ENCODE measurements at regions not wholly inside any gene's neighbourhood (a gene's known extent, or its start where the extent isn't known, plus 50 kb on each side); places are given as distances from the start of the nearest gene placed in this dataset.

- no peak overlapping the region for H3K27ac ChIP-seq
- DNase-seq (ENCODE audit: low read depth in 1 of 2, low spot score in 1 of 2), result no peak
- no peaks in the 10 kb centered on the region for H3K36me3 ChIP-seq
- TF ChIP-seq CTCF (IDR thresholded peaks at IDR 0.05; ENCODE audit: low read depth, low read length), result no peak
- no peaks in the 10 kb centered on the region for H3K27me3 ChIP-seq
- no peak overlapping the region for H3K4me3 ChIP-seq
- H3K9me3 ChIP-seq (ENCODE audit: low read depth), result no peaks in the 10 kb centered on the region
- H3K4me1 ChIP-seq (ENCODE audit: low read depth), result peaks cover 6% of the 10 kb centered on the region
Observed at GRCh38 chr12:114975640-114976310, 291.8 kb upstream of the TBX3 start.

GRCh38 chr12:114974826-114975639 lies 291.1 kb upstream of the TBX3 start:
- no peak overlapping the region for H3K4me3 ChIP-seq
- no peak for TF ChIP-seq CTCF (IDR thresholded peaks at IDR 0.05; ENCODE audit: low read depth, low read length)
- no peaks in the 10 kb centered on the region for H3K9me3 ChIP-seq (ENCODE audit: low read depth)
- H3K27me3 ChIP-seq, result no peaks in the 10 kb centered on the region
- DNase-seq (ENCODE audit: low read depth in 1 of 2, low spot score in 1 of 2), result no peak
- H3K36me3 ChIP-seq, result no peaks in the 10 kb centered on the region
- no peak overlapping the region for H3K27ac ChIP-seq
- H3K4me1 ChIP-seq (ENCODE audit: low read depth), result peaks cover 6% of the 10 kb centered on the region

- Histone ChIP-seq H3K9me3 (ENCODE audit: low read depth) (no peaks in the 10 kb centered on the region), H3K27ac (no peak overlapping the region), H3K36me3 (no peaks in the 10 kb centered on the region), H3K27me3 (no peaks in the 10 kb centered on the region), H3K4me1 (ENCODE audit: low read depth) (peaks cover 6% of the 10 kb centered on the region), H3K4me3 (no peak overlapping the region)
- no peak for DNase-seq (ENCODE audit: low read depth in 1 of 2, low spot score in 1 of 2)
- no peak for TF ChIP-seq CTCF (IDR thresholded peaks at IDR 0.05; ENCODE audit: low read depth, low read length)
Observed at GRCh38 chr12:114974333-114974732, 290.4 kb upstream of the TBX3 start.

- no peak for TF ChIP-seq CTCF (IDR thresholded peaks at IDR 0.05; ENCODE audit: low read depth, low read length)
- H3K4me1 ChIP-seq (ENCODE audit: low read depth), result no peaks in the 10 kb centered on the region
- no peaks in the 10 kb centered on the region for H3K36me3 ChIP-seq
- DNase-seq (ENCODE audit: low read depth in 1 of 2, low spot score in 1 of 2), result no peak
- no peak overlapping the region for H3K27ac ChIP-seq
- no peaks in the 10 kb centered on the region for H3K9me3 ChIP-seq (ENCODE audit: low read depth)
- H3K27me3 ChIP-seq, result no peaks in the 10 kb centered on the region
- H3K4me3 ChIP-seq, result no peak overlapping the region
Observed at GRCh38 chr12:114968727-114969126, 284.8 kb upstream of the TBX3 start.

GRCh38 chr12:114967151-114967550 lies 283.2 kb upstream of the TBX3 start:
- TF ChIP-seq CTCF (IDR thresholded peaks at IDR 0.05; ENCODE audit: low read depth, low read length), result no peak
- Histone ChIP-seq H3K4me1 (ENCODE audit: low read depth) (no peaks in the 10 kb centered on the region), H3K9me3 (ENCODE audit: low read depth) (no peaks in the 10 kb centered on the region), H3K27me3 (no peaks in the 10 kb centered on the region), H3K4me3 (no peak overlapping the region), H3K36me3 (no peaks in the 10 kb centered on the region), H3K27ac (no peak overlapping the region)
- DNase-seq (ENCODE audit: low read depth in 1 of 2, low spot score in 1 of 2), result no peak
